K562 (cell line): ENCODE measurements at regions not wholly inside any gene's neighbourhood (a gene's known extent, or its start where the extent isn't known, plus 50 kb on each side); places are given as distances from the start of the nearest gene placed in this dataset.

Experiments
- ATF7 ChIP-seq: fragments of 450-650 bp; IDR thresholded peaks from 2 replicates; pipeline ENCODE4 v1.7.1; 2014; ENCODE audit warnings: mild to moderate bottlenecking, moderate library complexity
- EP300 ChIP-seq: IDR thresholded peaks from 2 replicates; pipeline ENCODE4 v1.6.1; 2012; ENCODE audit warnings: low read length, improper control_type of control experiment
- FOSL1 ChIP-seq: fragments of 200-800 bp; sonication (Bioruptor generic); conservative IDR thresholded peaks from 2 replicates; pipeline ENCODE4 v1.6.1; 2016; ENCODE audit warnings: missing genetic modification characterization, missing compliant biosample characterization
- FOXA1 ChIP-seq: fragments of 450-650 bp; IDR thresholded peaks from 2 replicates; pipeline ENCODE4 v1.6.1; 2016; ENCODE audit warnings: mild to moderate bottlenecking, borderline replicate concordance
- HMG20A ChIP-seq: fragments of 450-650 bp; formaldehyde crosslinking; conservative IDR thresholded peaks from 2 replicates; pipeline ENCODE4 v1.4.0; 2020; ENCODE audit warnings: mild to moderate bottlenecking, mixed read lengths
- NELFE ChIP-seq: IDR thresholded peaks from 2 replicates; pipeline ENCODE4 v1.6.1; 2011; ENCODE audit warnings: mild to moderate bottlenecking; ENCODE audit not compliant: insufficient read depth, insufficient read length
- POU5F1 ChIP-seq: fragments of 150-350 bp; IDR thresholded peaks from 2 replicates; pipeline ENCODE4 v1.6.1; 2014; ENCODE audit warnings: borderline replicate concordance, low read length, low read depth, mild to moderate bottlenecking; ENCODE audit not compliant: partially characterized antibody
- RBM14 ChIP-seq: fragments of 200-400 bp; formaldehyde crosslinking; IDR thresholded peaks from 2 replicates; pipeline ENCODE4 v1.6.1; 2018; ENCODE audit warnings: low read depth, mild to moderate bottlenecking, low read length, moderate library complexity, borderline replicate concordance; ENCODE audit not compliant: insufficient read depth
- SIN3B ChIP-seq: fragments of 450-650 bp; IDR thresholded peaks from 2 replicates; pipeline ENCODE4 v1.6.1; 2017; ENCODE audit warnings: low read depth, mild to moderate bottlenecking, moderate library complexity
- SOX6 ChIP-seq: fragments of 450-650 bp; IDR thresholded peaks from 2 replicates; pipeline ENCODE4 v1.6.1; 2014; ENCODE audit warnings: mild to moderate bottlenecking
- ZBTB1 ChIP-seq: sonication (generic); formaldehyde crosslinking; IDR thresholded peaks from 2 replicates; pipeline ENCODE4 v1.8.1; 2023; ENCODE audit warnings: missing genetic modification reagents, low read depth, mild to moderate bottlenecking, borderline replicate concordance
- ZNF717 ChIP-seq: fragments of 250-450 bp; sonication (Bioruptor Pico); IDR thresholded peaks from 2 replicates; pipeline ENCODE4 v1.5.0; 2021
- ZNF764 ChIP-seq: fragments of 250-450 bp; sonication (Bioruptor Pico); IDR thresholded peaks from 2 replicates; pipeline ENCODE4 v1.4.0; 2020; ENCODE audit warnings: low read depth, mild to moderate bottlenecking, moderate library complexity
- ZNF79 ChIP-seq: fragments of 250-450 bp; sonication (Bioruptor Pico); IDR thresholded peaks from 2 replicates; pipeline ENCODE4 v1.4.0; 2020; ENCODE audit warnings: low read depth, mild to moderate bottlenecking, moderate library complexity
- TF ChIP-seq, protein P1 (sequence below): fragments of 250-450 bp; sonication (Bioruptor Pico); IDR thresholded peaks from 2 replicates; pipeline ENCODE4 v1.5.0; 2021; ENCODE audit warnings: mild to moderate bottlenecking, borderline replicate concordance
- TF ChIP-seq, protein P2 (sequence below): fragments of 250-450 bp; sonication (Bioruptor Pico); IDR thresholded peaks from 2 replicates; pipeline ENCODE4 v1.5.0; 2022; ENCODE audit warnings: mild to moderate bottlenecking
- TF ChIP-seq, protein P3 (sequence below): IDR thresholded peaks from 2 replicates; pipeline ENCODE4 v1.6.1; 2012; ENCODE audit warnings: low read depth, low read length, improper control_type of control experiment, borderline replicate concordance
- TF ChIP-seq, protein P4 (sequence below), 2 experiments: IDR thresholded peaks in 1 of 2; conservative IDR thresholded peaks in 1 of 2; 2 replicates each; pipeline ENCODE4 v1.6.1; 2016; ENCODE audit warnings: low read depth in 2 of 2, mild to moderate bottlenecking in 1 of 2, missing compliant biosample characterization in 1 of 2, missing genetic modification characterization in 1 of 2, moderate library complexity in 1 of 2

DNA sequence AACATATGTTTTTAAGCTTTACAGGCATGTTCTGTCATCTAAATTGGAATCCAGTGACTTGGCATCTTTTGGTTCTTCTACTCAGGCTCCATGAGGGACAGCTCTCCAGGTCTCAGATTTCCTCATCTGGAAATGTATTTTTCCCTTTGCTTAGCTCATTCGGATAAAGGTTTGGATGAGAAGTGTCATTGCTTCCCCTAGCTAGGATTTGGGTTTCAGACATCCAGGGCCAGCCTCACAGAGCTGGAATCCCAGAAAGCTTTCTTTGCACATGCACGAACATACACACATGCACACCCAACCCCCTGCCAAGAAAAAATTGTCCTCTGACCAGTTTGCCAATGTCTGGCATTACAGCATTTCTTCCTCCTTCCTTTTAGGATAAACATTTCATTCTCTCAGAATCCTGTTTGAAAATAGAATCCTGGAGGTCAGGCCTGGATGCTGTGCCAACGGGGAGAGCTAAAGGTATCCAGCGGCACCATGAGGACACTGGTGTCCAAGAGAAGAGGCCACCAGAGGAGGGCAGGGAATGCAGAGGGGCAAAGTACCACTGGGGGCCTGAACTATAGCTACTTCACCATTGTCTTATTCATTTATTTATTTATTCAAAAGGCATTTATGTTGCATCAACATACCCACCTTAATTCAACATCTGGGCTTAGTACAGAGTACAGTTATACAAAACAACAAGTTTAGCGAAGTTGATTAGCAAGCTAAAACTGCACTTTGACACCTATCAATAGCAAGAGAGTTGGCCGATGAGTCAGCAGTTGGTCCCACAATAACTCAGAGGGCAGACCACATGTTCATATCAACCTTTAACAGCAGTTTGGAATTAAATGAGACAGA, 97.9 kb upstream of the ATL2 start (continued):
- TF ChIP-seq ZNF717 (CRISPR knock-in tag) (no peak), SOX6 (peak; percentile 63), POU5F1 (no peak), FOXA1 (no peak), ZBTB1 (CRISPR knock-in tag) (no peak), ZNF764 (CRISPR knock-in tag) (no peak), NELFE (no peak), SIN3B (no peak), EP300 (peak; percentile 62; the same call in 1 of the 2 replicates), FOSL1 (tag) (peak; percentile 84), ATF7 (no peak), ZNF79 (CRISPR knock-in tag) (no peak), HMG20A (CRISPR knock-in tag) (no peak), RBM14 (no peak)
- TF ChIP-seq, protein P1, sequence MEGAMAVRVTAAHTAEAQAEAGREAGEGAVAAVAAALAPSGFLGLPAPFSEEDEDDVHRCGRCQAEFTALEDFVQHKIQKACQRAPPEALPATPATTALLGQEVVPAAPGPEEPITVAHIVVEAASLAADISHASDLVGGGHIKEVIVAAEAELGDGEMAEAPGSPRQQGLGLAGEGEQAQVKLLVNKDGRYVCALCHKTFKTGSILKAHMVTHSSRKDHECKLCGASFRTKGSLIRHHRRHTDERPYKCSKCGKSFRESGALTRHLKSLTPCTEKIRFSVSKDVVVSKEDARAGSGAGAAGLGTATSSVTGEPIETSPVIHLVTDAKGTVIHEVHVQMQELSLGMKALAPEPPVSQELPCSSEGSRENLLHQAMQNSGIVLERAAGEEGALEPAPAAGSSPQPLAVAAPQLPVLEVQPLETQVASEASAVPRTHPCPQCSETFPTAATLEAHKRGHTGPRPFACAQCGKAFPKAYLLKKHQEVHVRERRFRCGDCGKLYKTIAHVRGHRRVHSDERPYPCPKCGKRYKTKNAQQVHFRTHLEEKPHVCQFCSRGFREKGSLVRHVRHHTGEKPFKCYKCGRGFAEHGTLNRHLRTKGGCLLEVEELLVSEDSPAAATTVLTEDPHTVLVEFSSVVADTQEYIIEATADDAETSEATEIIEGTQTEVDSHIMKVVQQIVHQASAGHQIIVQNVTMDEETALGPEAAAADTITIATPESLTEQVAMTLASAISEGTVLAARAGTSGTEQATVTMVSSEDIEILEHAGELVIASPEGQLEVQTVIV (CRISPR knock-in tag), result no peak
- TF ChIP-seq, protein P2, sequence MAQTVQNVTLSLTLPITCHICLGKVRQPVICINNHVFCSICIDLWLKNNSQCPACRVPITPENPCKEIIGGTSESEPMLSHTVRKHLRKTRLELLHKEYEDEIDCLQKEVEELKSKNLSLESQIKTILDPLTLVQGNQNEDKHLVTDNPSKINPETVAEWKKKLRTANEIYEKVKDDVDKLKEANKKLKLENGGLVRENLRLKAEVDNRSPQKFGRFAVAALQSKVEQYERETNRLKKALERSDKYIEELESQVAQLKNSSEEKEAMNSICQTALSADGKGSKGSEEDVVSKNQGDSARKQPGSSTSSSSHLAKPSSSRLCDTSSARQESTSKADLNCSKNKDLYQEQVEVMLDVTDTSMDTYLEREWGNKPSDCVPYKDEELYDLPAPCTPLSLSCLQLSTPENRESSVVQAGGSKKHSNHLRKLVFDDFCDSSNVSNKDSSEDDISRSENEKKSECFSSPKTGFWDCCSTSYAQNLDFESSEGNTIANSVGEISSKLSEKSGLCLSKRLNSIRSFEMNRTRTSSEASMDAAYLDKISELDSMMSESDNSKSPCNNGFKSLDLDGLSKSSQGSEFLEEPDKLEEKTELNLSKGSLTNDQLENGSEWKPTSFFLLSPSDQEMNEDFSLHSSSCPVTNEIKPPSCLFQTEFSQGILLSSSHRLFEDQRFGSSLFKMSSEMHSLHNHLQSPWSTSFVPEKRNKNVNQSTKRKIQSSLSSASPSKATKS (CRISPR knock-in tag), result no peak
- TF ChIP-seq, protein P3, sequence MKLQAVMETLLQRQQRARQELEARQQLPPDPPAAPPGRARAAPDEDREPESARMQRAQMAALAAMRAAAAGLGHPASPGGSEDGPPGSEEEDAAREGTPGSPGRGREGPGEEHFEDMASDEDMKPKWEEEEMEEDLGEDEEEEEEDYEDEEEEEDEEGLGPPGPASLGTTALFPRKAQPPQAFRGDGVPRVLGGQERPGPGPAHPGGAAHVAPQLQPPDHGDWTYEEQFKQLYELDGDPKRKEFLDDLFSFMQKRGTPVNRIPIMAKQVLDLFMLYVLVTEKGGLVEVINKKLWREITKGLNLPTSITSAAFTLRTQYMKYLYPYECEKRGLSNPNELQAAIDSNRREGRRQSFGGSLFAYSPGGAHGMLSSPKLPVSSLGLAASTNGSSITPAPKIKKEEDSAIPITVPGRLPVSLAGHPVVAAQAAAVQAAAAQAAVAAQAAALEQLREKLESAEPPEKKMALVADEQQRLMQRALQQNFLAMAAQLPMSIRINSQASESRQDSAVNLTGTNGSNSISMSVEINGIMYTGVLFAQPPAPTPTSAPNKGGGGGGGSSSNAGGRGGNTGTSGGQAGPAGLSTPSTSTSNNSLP, result 0 out of 2 replicates have a peak, but pooled peaks have one; percentile 36
- TF ChIP-seq, protein P4, sequence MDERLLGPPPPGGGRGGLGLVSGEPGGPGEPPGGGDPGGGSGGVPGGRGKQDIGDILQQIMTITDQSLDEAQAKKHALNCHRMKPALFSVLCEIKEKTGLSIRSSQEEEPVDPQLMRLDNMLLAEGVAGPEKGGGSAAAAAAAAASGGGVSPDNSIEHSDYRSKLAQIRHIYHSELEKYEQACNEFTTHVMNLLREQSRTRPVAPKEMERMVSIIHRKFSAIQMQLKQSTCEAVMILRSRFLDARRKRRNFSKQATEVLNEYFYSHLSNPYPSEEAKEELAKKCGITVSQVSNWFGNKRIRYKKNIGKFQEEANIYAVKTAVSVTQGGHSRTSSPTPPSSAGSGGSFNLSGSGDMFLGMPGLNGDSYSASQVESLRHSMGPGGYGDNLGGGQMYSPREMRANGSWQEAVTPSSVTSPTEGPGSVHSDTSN (CRISPR knock-in tag; IDR thresholded peaks at IDR 0.05; ENCODE audit: low read depth), result no peak
- TF ChIP-seq, protein P4 (tag; conservative IDR thresholded peaks at IDR 0.05; ENCODE audit: low read depth), result peak; percentile 67
